Epithelial cell of proximal tubule (primary cell): ENCODE measurements at regions not wholly inside any gene's neighbourhood (a gene's known extent, or its start where the extent isn't known, plus 50 kb on each side); places are given as distances from the start of the nearest gene placed in this dataset.

Source experiments
- DNase-seq: peaks from one replicate; pipeline ENCODE4 v3.0.0-alpha.2; 2011; ENCODE audit warnings: low read depth
- H3K4me3 ChIP-seq: 2 replicates; pipeline ENCODE4 v1.5.1; 2011; ENCODE audit warnings: low read depth, mild to moderate bottlenecking, low read length
- CTCF ChIP-seq: conservative IDR thresholded peaks from 2 replicates; pipeline ENCODE4 v1.5.1; 2012; ENCODE audit warnings: low read depth, mild to moderate bottlenecking, low read length

GRCh38 chr5:34606101-34606500 is 50.0 kb upstream of the RAI14 start:
- H3K4me3 ChIP-seq: no peak overlapping the region
- no peak for DNase-seq
- TF ChIP-seq CTCF: no peak
